SK-N-SH (cell line): ENCODE measurements at regions not wholly inside any gene's neighbourhood (a gene's known extent, or its start where the extent isn't known, plus 50 kb on each side); places are given as distances from the start of the nearest gene placed in this dataset.

Experiments
- CTCF ChIA-PET: fragments of 300-600, 350-600 bp; formaldehyde crosslinking; extraction: SDS; loops from one replicate; lab custom pipeline; 2021; lab: Yijun Ruan, JAX
- POLR2A ChIA-PET: fragments of 350-600 bp; sonication (Branson Sonifier 250); formaldehyde crosslinking; extraction: SDS; loops from one replicate; lab custom pipeline; 2020; ENCODE audit warnings: antibody characterized with exemption, inconsistent platforms; lab: Yijun Ruan, JAX
- DNase-seq: peaks from one replicate; pipeline ENCODE4 v3.0.0; 2012
- H2AFZ ChIP-seq: fragments of 200-600 bp; sonication (generic); 2 replicates; pipeline ENCODE4 v1.8.1; 2016; ENCODE audit warnings: antibody characterized with exemption, mild to moderate bottlenecking, low read depth
- H3F3A ChIP-seq: fragments of 200-600 bp; sonication (generic); replicated peaks from 2 replicates; pipeline ENCODE3; 2016; ENCODE audit warnings: antibody characterized with exemption, mild to moderate bottlenecking; ENCODE audit not compliant: insufficient read depth
- H3K27ac ChIP-seq, 2 experiments: fragments of 200-500 bp in 1 of 2; fragments of 200-600 bp in 1 of 2; sonication (Bioruptor generic) in 1 of 2; sonication (generic), shearing (Covaris generic) in 1 of 2; 2 replicates each; pipeline versions ENCODE4 v1.5.1 to v1.6.1; 2014 to 2016; ENCODE audit warnings: low read depth in 2 of 2, inconsistent platforms in 1 of 2, low read length in 1 of 2, mild to moderate bottlenecking in 1 of 2, mixed read lengths in 1 of 2
- H3K27me3 ChIP-seq: fragments of 200-600 bp; sonication (generic), shearing (Covaris generic); 2 replicates; pipeline ENCODE4 v1.6.1; 2016; ENCODE audit warnings: mixed run types; ENCODE audit not compliant: insufficient read depth
- H3K36me3 ChIP-seq, 2 experiments: fragments of 200-500 bp in 1 of 2; fragments of 200-600 bp in 1 of 2; sonication (Bioruptor generic) in 1 of 2; sonication (generic) in 1 of 2; replicated peaks in 1 of 2; 2 replicates each; pipeline versions ENCODE3 to v1.5.1; 2014 to 2016; ENCODE audit warnings: low read length in 1 of 2, mild to moderate bottlenecking in 1 of 2; ENCODE audit not compliant: insufficient read depth in 2 of 2, control insufficient read depth in 1 of 2
- H3K4me1 ChIP-seq, 2 experiments: fragments of 200-500 bp in 1 of 2; fragments of 200-600 bp in 1 of 2; sonication (Bioruptor generic) in 1 of 2; sonication (generic), shearing (Covaris generic) in 1 of 2; 2 replicates each; pipeline versions ENCODE4 v1.5.1 to v1.6.1; 2014 to 2016; ENCODE audit warnings: low read depth in 1 of 2, low read length in 1 of 2, mixed run types in 1 of 2; ENCODE audit not compliant: insufficient read depth in 2 of 2, control insufficient read depth in 1 of 2
- H3K4me2 ChIP-seq: fragments of 200-600 bp; sonication (generic), shearing (Covaris generic); 2 replicates; pipeline ENCODE4 v1.6.1; 2017; ENCODE audit warnings: mixed run types
- H3K4me3 ChIP-seq, 2 experiments: fragments of 200-500 bp in 1 of 2; fragments of 200-600 bp in 1 of 2; sonication (Bioruptor generic) in 1 of 2; sonication (generic), shearing (Covaris generic) in 1 of 2; 2 replicates each; pipeline versions ENCODE4 v1.5.1 to v1.8.1; 2014 to 2016; ENCODE audit warnings: low read depth in 2 of 2, inconsistent platforms in 1 of 2, low read length in 1 of 2, mild to moderate bottlenecking in 1 of 2, mixed read lengths in 1 of 2, moderate library complexity in 1 of 2
- H3K79me2 ChIP-seq: fragments of 200-600 bp; sonication (generic); 2 replicates; pipeline ENCODE4 v1.8.1; 2017; ENCODE audit warnings: mild to moderate bottlenecking; ENCODE audit not compliant: insufficient read depth
- H3K9ac ChIP-seq: fragments of 200-600 bp; sonication (generic); 2 replicates; pipeline ENCODE4 v1.6.1; 2017; ENCODE audit warnings: mixed run types
- H3K9me2 ChIP-seq: fragments of 200-600 bp; sonication (generic); 2 replicates; pipeline ENCODE4 v1.6.1; 2017; ENCODE audit warnings: mixed run types
- H3K9me3 ChIP-seq: fragments of 200-600 bp; sonication (generic); 2 replicates; pipeline ENCODE4 v1.6.1; 2017; ENCODE audit warnings: mixed run types, mild to moderate bottlenecking, moderate library complexity
- H4K20me1 ChIP-seq: fragments of 200-600 bp; sonication (generic); 2 replicates; pipeline ENCODE4 v1.6.1; 2017; ENCODE audit warnings: mild to moderate bottlenecking, mixed run types; ENCODE audit not compliant: insufficient read depth
- CHD2 ChIP-seq: fragments of 150-350 bp; IDR thresholded peaks from 2 replicates; pipeline ENCODE4 v1.6.1; 2018; ENCODE audit warnings: low read length; ENCODE audit not compliant: partially characterized antibody
- FOSL2 ChIP-seq: IDR thresholded peaks from 2 replicates; pipeline ENCODE4 v1.4.0; 2012; ENCODE audit warnings: low read depth, mild to moderate bottlenecking, moderate library complexity, borderline replicate concordance
- FOXJ3 ChIP-seq: sonication (generic); formaldehyde crosslinking; IDR thresholded peaks from 2 replicates; pipeline ENCODE4 v1.5.1; 2020; ENCODE audit warnings: mild to moderate bottlenecking, missing genetic modification reagents
- MEF2A ChIP-seq: IDR thresholded peaks from 2 replicates; pipeline ENCODE4 v1.4.0; 2012; ENCODE audit warnings: low read depth, borderline replicate concordance
- POLR2AphosphoS5 ChIP-seq: IDR thresholded peaks from 2 replicates; pipeline ENCODE4 v1.6.1; 2012; ENCODE audit warnings: low read depth, low read length
- RFX5 ChIP-seq: IDR thresholded peaks from 2 replicates; pipeline ENCODE4 v1.6.1; 2012; ENCODE audit warnings: mild to moderate bottlenecking, improper control_type of control experiment, low read length
- RXRA ChIP-seq: IDR thresholded peaks from 2 replicates; pipeline ENCODE4 v1.4.0; 2012; ENCODE audit warnings: low read depth, mild to moderate bottlenecking, borderline replicate concordance
- TAF1 ChIP-seq: IDR thresholded peaks from 2 replicates; pipeline ENCODE4 v1.6.1; 2012; ENCODE audit warnings: low read depth, mild to moderate bottlenecking, low read length, moderate library complexity, borderline replicate concordance
- WGBS: methylation state at CpG from one replicate; pipeline ENCODE4 v1.1.6; 2017; ENCODE audit warnings: low lambda C conversion rate; 5-methylcytosine and 5-hydroxymethylcytosine counted together
- TF ChIP-seq, protein P1 (sequence below): IDR thresholded peaks from 2 replicates; pipeline ENCODE4 v1.4.0; 2012; ENCODE audit warnings: low read depth, borderline replicate concordance
- TF ChIP-seq, protein P2 (sequence below): IDR thresholded peaks from 2 replicates; pipeline ENCODE4 v1.4.0; 2012; ENCODE audit warnings: low read depth
- TF ChIP-seq, protein P3 (sequence below): fragments of 150-350 bp; IDR thresholded peaks from 2 replicates; pipeline ENCODE4 v1.6.1; 2016; ENCODE audit warnings: mild to moderate bottlenecking, low read depth, low read length
- TF ChIP-seq, protein P4 (sequence below): fragments of 150-350 bp; IDR thresholded peaks from 2 replicates; pipeline ENCODE4 v1.6.1; 2017; ENCODE audit warnings: antibody characterized with exemption, low read length, low read depth, borderline replicate concordance
- TF ChIP-seq, protein P5 (sequence below): IDR thresholded peaks from 2 replicates; pipeline ENCODE4 v1.6.1; 2012; ENCODE audit warnings: mild to moderate bottlenecking, low read depth, low read length, moderate library complexity

DNA sequence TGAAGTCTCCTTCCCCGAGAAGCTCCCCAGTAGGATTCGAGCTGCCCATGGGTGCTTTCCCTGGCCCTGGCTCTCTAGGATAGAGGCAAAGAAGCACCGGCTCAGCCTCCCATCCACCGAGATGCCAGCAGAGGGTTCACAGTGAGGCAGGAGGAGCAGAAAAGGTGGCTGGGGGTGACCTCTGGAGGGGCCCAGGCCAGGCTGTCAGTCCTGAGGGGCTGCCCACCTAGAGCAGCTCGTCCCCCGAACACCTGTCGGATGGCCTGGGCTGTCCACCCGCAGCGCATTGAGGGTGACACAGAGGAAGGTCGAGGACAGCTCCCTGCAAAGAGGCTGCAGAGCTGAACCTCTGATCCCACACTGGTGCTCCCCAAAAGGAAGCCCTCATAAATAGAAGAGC is 167.2 kb upstream of the PPP2R2D start:
- Histone ChIP-seq H3K79me2 (no peaks in the 10 kb centered on the region), H3F3A (no peaks in the 10 kb centered on the region), H3K4me2 (no peak overlapping the region), H4K20me1 (no peaks in the 10 kb centered on the region), H3K4me1 (no peaks in the 10 kb centered on the region), H2AFZ (no peak overlapping the region), H3K27ac (no peak overlapping the region), H3K27me3 (no peaks in the 10 kb centered on the region), H3K4me3 (no peak overlapping the region), H3K9me3 (no peaks in the 10 kb centered on the region), H3K36me3 (no peaks in the 10 kb centered on the region), H3K9ac (no peak overlapping the region)
- DNase-seq: peak; percentile 5
- CTCF ChIA-PET: interaction anchor here (1.0 to 1.3 kb wide), 3 partner anchors 34 to 279 kb away, joined by 3 to 4 read pairs (median 3); no protein-coding TSS in a partner anchor
- WGBS: 52% methylated on average over 8 of the region's 10 CpGs
- POLR2A ChIA-PET: no interaction called here
- TF ChIP-seq, protein P1, sequence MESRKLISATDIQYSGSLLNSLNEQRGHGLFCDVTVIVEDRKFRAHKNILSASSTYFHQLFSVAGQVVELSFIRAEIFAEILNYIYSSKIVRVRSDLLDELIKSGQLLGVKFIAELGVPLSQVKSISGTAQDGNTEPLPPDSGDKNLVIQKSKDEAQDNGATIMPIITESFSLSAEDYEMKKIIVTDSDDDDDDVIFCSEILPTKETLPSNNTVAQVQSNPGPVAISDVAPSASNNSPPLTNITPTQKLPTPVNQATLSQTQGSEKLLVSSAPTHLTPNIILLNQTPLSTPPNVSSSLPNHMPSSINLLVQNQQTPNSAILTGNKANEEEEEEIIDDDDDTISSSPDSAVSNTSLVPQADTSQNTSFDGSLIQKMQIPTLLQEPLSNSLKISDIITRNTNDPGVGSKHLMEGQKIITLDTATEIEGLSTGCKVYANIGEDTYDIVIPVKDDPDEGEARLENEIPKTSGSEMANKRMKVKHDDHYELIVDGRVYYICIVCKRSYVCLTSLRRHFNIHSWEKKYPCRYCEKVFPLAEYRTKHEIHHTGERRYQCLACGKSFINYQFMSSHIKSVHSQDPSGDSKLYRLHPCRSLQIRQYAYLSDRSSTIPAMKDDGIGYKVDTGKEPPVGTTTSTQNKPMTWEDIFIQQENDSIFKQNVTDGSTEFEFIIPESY: no peak
- TF ChIP-seq FOSL2 (no peak), FOXJ3 (no peak), RFX5 (no peak), RXRA (no peak), MEF2A (no peak), CHD2 (no peak), TAF1 (no peak), POLR2AphosphoS5 (no peak)
- TF ChIP-seq, protein P2, sequence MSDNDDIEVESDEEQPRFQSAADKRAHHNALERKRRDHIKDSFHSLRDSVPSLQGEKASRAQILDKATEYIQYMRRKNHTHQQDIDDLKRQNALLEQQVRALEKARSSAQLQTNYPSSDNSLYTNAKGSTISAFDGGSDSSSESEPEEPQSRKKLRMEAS: no peak
- TF ChIP-seq, protein P3, sequence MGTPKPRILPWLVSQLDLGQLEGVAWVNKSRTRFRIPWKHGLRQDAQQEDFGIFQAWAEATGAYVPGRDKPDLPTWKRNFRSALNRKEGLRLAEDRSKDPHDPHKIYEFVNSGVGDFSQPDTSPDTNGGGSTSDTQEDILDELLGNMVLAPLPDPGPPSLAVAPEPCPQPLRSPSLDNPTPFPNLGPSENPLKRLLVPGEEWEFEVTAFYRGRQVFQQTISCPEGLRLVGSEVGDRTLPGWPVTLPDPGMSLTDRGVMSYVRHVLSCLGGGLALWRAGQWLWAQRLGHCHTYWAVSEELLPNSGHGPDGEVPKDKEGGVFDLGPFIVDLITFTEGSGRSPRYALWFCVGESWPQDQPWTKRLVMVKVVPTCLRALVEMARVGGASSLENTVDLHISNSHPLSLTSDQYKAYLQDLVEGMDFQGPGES: no peak
- TF ChIP-seq, protein P4, sequence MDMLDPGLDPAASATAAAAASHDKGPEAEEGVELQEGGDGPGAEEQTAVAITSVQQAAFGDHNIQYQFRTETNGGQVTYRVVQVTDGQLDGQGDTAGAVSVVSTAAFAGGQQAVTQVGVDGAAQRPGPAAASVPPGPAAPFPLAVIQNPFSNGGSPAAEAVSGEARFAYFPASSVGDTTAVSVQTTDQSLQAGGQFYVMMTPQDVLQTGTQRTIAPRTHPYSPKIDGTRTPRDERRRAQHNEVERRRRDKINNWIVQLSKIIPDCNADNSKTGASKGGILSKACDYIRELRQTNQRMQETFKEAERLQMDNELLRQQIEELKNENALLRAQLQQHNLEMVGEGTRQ: no peak
- TF ChIP-seq, protein P5, sequence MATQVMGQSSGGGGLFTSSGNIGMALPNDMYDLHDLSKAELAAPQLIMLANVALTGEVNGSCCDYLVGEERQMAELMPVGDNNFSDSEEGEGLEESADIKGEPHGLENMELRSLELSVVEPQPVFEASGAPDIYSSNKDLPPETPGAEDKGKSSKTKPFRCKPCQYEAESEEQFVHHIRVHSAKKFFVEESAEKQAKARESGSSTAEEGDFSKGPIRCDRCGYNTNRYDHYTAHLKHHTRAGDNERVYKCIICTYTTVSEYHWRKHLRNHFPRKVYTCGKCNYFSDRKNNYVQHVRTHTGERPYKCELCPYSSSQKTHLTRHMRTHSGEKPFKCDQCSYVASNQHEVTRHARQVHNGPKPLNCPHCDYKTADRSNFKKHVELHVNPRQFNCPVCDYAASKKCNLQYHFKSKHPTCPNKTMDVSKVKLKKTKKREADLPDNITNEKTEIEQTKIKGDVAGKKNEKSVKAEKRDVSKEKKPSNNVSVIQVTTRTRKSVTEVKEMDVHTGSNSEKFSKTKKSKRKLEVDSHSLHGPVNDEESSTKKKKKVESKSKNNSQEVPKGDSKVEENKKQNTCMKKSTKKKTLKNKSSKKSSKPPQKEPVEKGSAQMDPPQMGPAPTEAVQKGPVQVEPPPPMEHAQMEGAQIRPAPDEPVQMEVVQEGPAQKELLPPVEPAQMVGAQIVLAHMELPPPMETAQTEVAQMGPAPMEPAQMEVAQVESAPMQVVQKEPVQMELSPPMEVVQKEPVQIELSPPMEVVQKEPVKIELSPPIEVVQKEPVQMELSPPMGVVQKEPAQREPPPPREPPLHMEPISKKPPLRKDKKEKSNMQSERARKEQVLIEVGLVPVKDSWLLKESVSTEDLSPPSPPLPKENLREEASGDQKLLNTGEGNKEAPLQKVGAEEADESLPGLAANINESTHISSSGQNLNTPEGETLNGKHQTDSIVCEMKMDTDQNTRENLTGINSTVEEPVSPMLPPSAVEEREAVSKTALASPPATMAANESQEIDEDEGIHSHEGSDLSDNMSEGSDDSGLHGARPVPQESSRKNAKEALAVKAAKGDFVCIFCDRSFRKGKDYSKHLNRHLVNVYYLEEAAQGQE: no peak
- TF ChIP-seq, all 33 proteins: peak for 0
- no peaks in the 10 kb centered on the region for H3K9me2 ChIP-seq
